ENCODE measurements at regions not wholly inside any gene's neighbourhood (a gene's known extent, or its start where the extent isn't known, plus 50 kb on each side); places are given as distances from the start of the nearest gene placed in this dataset.

- Histone ChIP-seq H3K4me2 (ENCODE audit: low read length) (no peak overlapping the region), H3K27ac (ENCODE audit: low read length) (no peak overlapping the region), H3K27me3 (ENCODE audit: insufficient read depth, low read depth, low read length) (no peaks in the 10 kb centered on the region), H3K4me3 (ENCODE audit: low read length) (no peak overlapping the region), H3K9me2 (ENCODE audit: insufficient read depth, low read length) (no peaks in the 10 kb centered on the region), H3K9me3 (ENCODE audit: low read length) (no peaks in the 10 kb centered on the region), H3K9ac (ENCODE audit: low read length) (no peak overlapping the region), H3K79me2 (replicated peaks; ENCODE audit: insufficient read depth, low read length) (no peaks in the 10 kb centered on the region), H2AFZ (ENCODE audit: low read depth, low read length) (no peak overlapping the region), H3K36me3 (ENCODE audit: insufficient read depth, low read length) (no peaks in the 10 kb centered on the region), H3F3A (ENCODE audit: insufficient read depth, low read length, poor library complexity, severe bottlenecking) (no peaks in the 10 kb centered on the region), H4K20me1 (ENCODE audit: insufficient read depth) (no peaks in the 10 kb centered on the region)
- no peak for TF ChIP-seq EP300 (conservative IDR thresholded peaks at IDR 0.05; ENCODE audit: poor library complexity, severe bottlenecking)
- no peak for TF ChIP-seq RAD21 (conservative IDR thresholded peaks at IDR 0.05)
- TF ChIP-seq EZH2 (IDR thresholded peaks at IDR 0.05; ENCODE audit: borderline replicate concordance, insufficient read depth, low read length, poor library complexity, severe bottlenecking): no peak
- no peak for TF ChIP-seq POLR2AphosphoS5 (IDR thresholded peaks at IDR 0.05)
- no peak for TF ChIP-seq REST (IDR thresholded peaks at IDR 0.05; ENCODE audit: borderline replicate concordance)
- TF ChIP-seq TAF1 (IDR thresholded peaks at IDR 0.05; ENCODE audit: low read depth): no peak
- no peak for TF ChIP-seq SMC3 (conservative IDR thresholded peaks at IDR 0.05; ENCODE audit: poor library complexity)
- TF ChIP-seq CTCF (IDR thresholded peaks at IDR 0.05; ENCODE audit: poor library complexity, severe bottlenecking): no peak
- TF ChIP-seq MXI1 (conservative IDR thresholded peaks at IDR 0.05; ENCODE audit: poor library complexity, severe bottlenecking): no peak
These were observed 749.3 kb downstream of the TENT5A start for GRCh38 chr6:81003156-81003555.

- H3K36me3 ChIP-seq (ENCODE audit: insufficient read depth, low read length): no peaks in the 10 kb centered on the region
- no peaks in the 10 kb centered on the region for H3K79me2 ChIP-seq (replicated peaks; ENCODE audit: insufficient read depth, low read length)
- no peaks in the 10 kb centered on the region for H3K9me2 ChIP-seq (ENCODE audit: insufficient read depth, low read length)
- H3K27ac ChIP-seq (ENCODE audit: low read length): no peak overlapping the region
- H3F3A ChIP-seq (ENCODE audit: insufficient read depth, low read length, poor library complexity, severe bottlenecking): no peaks in the 10 kb centered on the region
- no peaks in the 10 kb centered on the region for H4K20me1 ChIP-seq (ENCODE audit: insufficient read depth)
- no peak overlapping the region for H3K4me2 ChIP-seq (ENCODE audit: low read length)
- no peak overlapping the region for H3K4me3 ChIP-seq (ENCODE audit: low read length)
- no peak for TF ChIP-seq EP300 (conservative IDR thresholded peaks at IDR 0.05; ENCODE audit: poor library complexity, severe bottlenecking)
- TF ChIP-seq RAD21 (conservative IDR thresholded peaks at IDR 0.05): no peak
- TF ChIP-seq SMC3 (conservative IDR thresholded peaks at IDR 0.05; ENCODE audit: poor library complexity): no peak
- no peak for TF ChIP-seq TAF1 (IDR thresholded peaks at IDR 0.05; ENCODE audit: low read depth)
- no peak for TF ChIP-seq MXI1 (conservative IDR thresholded peaks at IDR 0.05; ENCODE audit: poor library complexity, severe bottlenecking)
- TF ChIP-seq EZH2 (IDR thresholded peaks at IDR 0.05; ENCODE audit: borderline replicate concordance, insufficient read depth, low read length, poor library complexity, severe bottlenecking): no peak
- no peak for TF ChIP-seq CTCF (IDR thresholded peaks at IDR 0.05; ENCODE audit: poor library complexity, severe bottlenecking)
- TF ChIP-seq POLR2AphosphoS5 (IDR thresholded peaks at IDR 0.05): no peak
- no peak for TF ChIP-seq REST (IDR thresholded peaks at IDR 0.05; ENCODE audit: borderline replicate concordance)
- H3K9me3 ChIP-seq (ENCODE audit: low read length): no peaks in the 10 kb centered on the region
- H3K27me3 ChIP-seq (ENCODE audit: insufficient read depth, low read depth, low read length): no peaks in the 10 kb centered on the region
- peak overlapping the region; percentile 12 for H2AFZ ChIP-seq (ENCODE audit: low read depth, low read length)
- H3K9ac ChIP-seq (ENCODE audit: low read length): no peak overlapping the region
These were observed 750.4 kb downstream of the TENT5A start for GRCh38 chr6:81002126-81002525.
